Sciatic nerve (tissue), 2 donors: ENCODE measurements at regions not wholly inside any gene's neighbourhood (a gene's known extent, or its start where the extent isn't known, plus 50 kb on each side); places are given as distances from the start of the nearest gene placed in this dataset.
"Not testable (repeated sequence)": the region's sequence is repeated elsewhere in the genome, so short reads cannot be mapped to it uniquely, and the experiment has no call there.

Source experiments
- ATAC-seq: fragments of 200-7000 bp; cut with Tn5 transposase; one replicate; pipeline ENCODE4 v1.9.1; 2020; ENCODE audit warnings: mild to moderate bottlenecking, moderate library complexity
- DNase-seq: peaks from one replicate; pipeline ENCODE4 v3.0.0-alpha.2; 2020; ENCODE audit warnings: low spot score
- intact Hi-C: fragments of 100-400 bp; cut with DNase I; formaldehyde crosslinking; loops from one replicate; pipeline ENCODE4 v1.14.2; 2022
- donor health status: DM: no; HTN: no; CAD: no.
- donor health status: DM: no; HTN: no; CAD: no.

GRCh38 chr5:89208811-89209210 lies 325.8 kb upstream of the MEF2C start:
- no peak for ATAC-seq
- no peak for DNase-seq
- intact Hi-C loops = no loop called here

- intact Hi-C loops = no loop called here
- ATAC-seq (no peak), DNase-seq (no peak)
Measured at GRCh38 chr5:89208392-89208791, 325.4 kb upstream of the MEF2C start.

- ATAC-seq = no peak
- intact Hi-C loops = no loop called here
- DNase-seq = no peak
Measured at GRCh38 chr5:89204756-89205155, 321.8 kb upstream of the MEF2C start.

GRCh38 chr5:89203611-89204010 lies 320.6 kb upstream of the MEF2C start:
- intact Hi-C loops = no loop called here
- ATAC-seq (no peak), DNase-seq (no peak)

GRCh38 chr5:89200899-89201298 lies 317.9 kb upstream of the MEF2C start:
- DNase-seq = no peak
- ATAC-seq = no peak
- intact Hi-C loops = no loop called here

GRCh38 chr5:89199306-89199705 lies 316.3 kb upstream of the MEF2C start:
- no peak for DNase-seq
- no peak for ATAC-seq
- intact Hi-C loops = no loop called here

GRCh38 chr5:89191374-89191773 lies 308.4 kb upstream of the MEF2C start:
- intact Hi-C loops = no loop called here
- ATAC-seq (no peak), DNase-seq (no peak)

- DNase-seq (no peak), ATAC-seq (no peak)
- intact Hi-C loops = no loop called here
Measured at GRCh38 chr5:89190515-89191265, 307.7 kb upstream of the MEF2C start.

- intact Hi-C loops = no loop called here
- no peak for DNase-seq
- no peak for ATAC-seq
Measured at GRCh38 chr5:89187883-89188465, 305.0 kb upstream of the MEF2C start.

- ATAC-seq (no peak), DNase-seq (no peak)
- intact Hi-C loops = no loop called here
Measured at GRCh38 chr5:89187268-89187667, 304.3 kb upstream of the MEF2C start.

GRCh38 chr5:89181546-89181945 lies 298.6 kb upstream of the MEF2C start:
- DNase-seq (no peak), ATAC-seq (no peak)
- intact Hi-C loops = no loop called here

GRCh38 chr5:89179731-89180130 lies 296.7 kb upstream of the MEF2C start:
- DNase-seq (no peak), ATAC-seq (no peak)
- intact Hi-C loops = no loop called here

GRCh38 chr5:89178541-89178940 lies 295.6 kb upstream of the MEF2C start:
- intact Hi-C loops = no loop called here
- no peak for ATAC-seq
- DNase-seq = no peak

GRCh38 chr5:89173528-89173927 lies 290.5 kb upstream of the MEF2C start:
- intact Hi-C loops = no loop called here
- ATAC-seq = no peak

GRCh38 chr5:89168766-89169165 lies 285.8 kb upstream of the MEF2C start:
- DNase-seq (no peak), ATAC-seq (no peak)
- intact Hi-C loops = no loop called here

More at GRCh38 chr5:89173528-89173927, 290.5 kb upstream of the MEF2C start:
- DNase-seq = no peak

- DNase-seq, ATAC-seq, intact Hi-C loops: not testable (repeated sequence)
Measured at GRCh38 chr5:89164703-89165102, 281.7 kb upstream of the MEF2C start.

- intact Hi-C loops = no loop called here
- ATAC-seq (no peak), DNase-seq (no peak)
Measured at GRCh38 chr5:89156226-89156625, 273.2 kb upstream of the MEF2C start.

- ATAC-seq = no peak
- intact Hi-C loops = no loop called here
Measured at GRCh38 chr5:89147031-89147430, 264.0 kb upstream of the MEF2C start.

GRCh38 chr5:89137148-89137547 lies 254.2 kb upstream of the MEF2C start:
- intact Hi-C loops = no loop called here
- ATAC-seq (no peak), DNase-seq (no peak)

More at GRCh38 chr5:89147031-89147430, 264.0 kb upstream of the MEF2C start:
- DNase-seq = no peak

GRCh38 chr5:89133975-89134374 lies 251.0 kb upstream of the MEF2C start:
- intact Hi-C loops = no loop called here
- DNase-seq = no peak
- no peak for ATAC-seq

- DNase-seq = no peak
- no peak for ATAC-seq
- intact Hi-C loops = no loop called here
Measured at GRCh38 chr5:89133129-89133528, 250.1 kb upstream of the MEF2C start.
